ENCODE measurements at regions not wholly inside any gene's neighbourhood (a gene's known extent, or its start where the extent isn't known, plus 50 kb on each side); places are given as distances from the start of the nearest gene placed in this dataset.

- Histone ChIP-seq H3K9me2 (ENCODE audit: insufficient read depth, low read length) (no peaks in the 10 kb centered on the region), H2AFZ (ENCODE audit: low read length) (no peak overlapping the region), H3K27ac (ENCODE audit: low read depth, low read length, poor library complexity, severe bottlenecking) (no peak overlapping the region), H3K9me3 (ENCODE audit: low read length) (no peaks in the 10 kb centered on the region), H3K79me2 (ENCODE audit: insufficient read depth, low read depth, low read length) (no peaks in the 10 kb centered on the region), H3K4me3 (ENCODE audit: low read depth, low read length, poor library complexity, severe bottlenecking) (no peak overlapping the region), H4K20me1 (ENCODE audit: insufficient read depth, low read length) (no peaks in the 10 kb centered on the region), H3K4me2 (ENCODE audit: low read length) (no peak overlapping the region), H3K36me3 (ENCODE audit: insufficient read depth, low read length) (no peaks in the 10 kb centered on the region), H3K4me1 (ENCODE audit: insufficient read depth, low read length, poor library complexity, severe bottlenecking) (peaks cover 3% of the 10 kb centered on the region)
- intact Hi-C loops (cut with micrococcal nuclease; ENCODE audit: unreplicated experiment): no loop called here
- no TSS peak for BruUV-seq (replicated peaks)
- no peak for DNase-seq (ENCODE audit: low spot score)
- ChIA-PET CTCF (ENCODE audit: unreplicated experiment) (no interaction called here), POLR2A (interaction anchor here (0.7 to 1.4 kb wide), 2 partner anchors 12 to 461 kb away, joined by 4 read pairs; no protein-coding TSS in a partner anchor)
- TF ChIP-seq EZH2phosphoT487 (IDR thresholded peaks at IDR 0.05; ENCODE audit: borderline replicate concordance, low read depth, low read length) (no peak), CTCF (conservative IDR thresholded peaks at IDR 0.05; ENCODE audit: low read length) (no peak)
Observed at GRCh38 chr15:38620098-38620497, 55.5 kb upstream of the RASGRP1 start.

- CTCF ChIA-PET (ENCODE audit: unreplicated experiment): no interaction called here
- TF ChIP-seq CTCF (conservative IDR thresholded peaks at IDR 0.05; ENCODE audit: low read length) (no peak), EZH2phosphoT487 (IDR thresholded peaks at IDR 0.05; ENCODE audit: borderline replicate concordance, low read depth, low read length) (no peak)
- no TSS peak for BruUV-seq (replicated peaks)
- H3K27ac ChIP-seq (ENCODE audit: low read depth, low read length, poor library complexity, severe bottlenecking): no peak overlapping the region
- H3K36me3 ChIP-seq (ENCODE audit: insufficient read depth, low read length): no peaks in the 10 kb centered on the region
- H4K20me1 ChIP-seq (ENCODE audit: insufficient read depth, low read length): no peaks in the 10 kb centered on the region
- H3K79me2 ChIP-seq (ENCODE audit: insufficient read depth, low read depth, low read length): no peaks in the 10 kb centered on the region
- H3K9me2 ChIP-seq (ENCODE audit: insufficient read depth, low read length): no peaks in the 10 kb centered on the region
- POLR2A ChIA-PET: interaction anchor here (0.7 to 0.9 kb wide), 3 partner anchors 9 to 462 kb away, joined by 3 to 4 read pairs (median 3); no protein-coding TSS in a partner anchor
- peak overlapping the region; percentile 9; the same call in 1 of the 2 replicates for H2AFZ ChIP-seq (ENCODE audit: low read length)
- DNase-seq (ENCODE audit: low spot score): no peak
- intact Hi-C loops (cut with micrococcal nuclease; ENCODE audit: unreplicated experiment): no loop called here
- H3K9me3 ChIP-seq (ENCODE audit: low read length): no peaks in the 10 kb centered on the region
- no peak overlapping the region for H3K4me3 ChIP-seq (ENCODE audit: low read depth, low read length, poor library complexity, severe bottlenecking)
- peaks cover 3% of the 10 kb centered on the region for H3K4me1 ChIP-seq (ENCODE audit: insufficient read depth, low read length, poor library complexity, severe bottlenecking)
- no peak overlapping the region for H3K4me2 ChIP-seq (ENCODE audit: low read length)
Observed at GRCh38 chr15:38620851-38621594, 56.4 kb upstream of the RASGRP1 start.

- no peaks in the 10 kb centered on the region for H3K9me3 ChIP-seq (ENCODE audit: low read length)
- ChIA-PET CTCF (ENCODE audit: unreplicated experiment) (no interaction called here), POLR2A (no interaction called here)
- TF ChIP-seq EZH2phosphoT487 (IDR thresholded peaks at IDR 0.05; ENCODE audit: borderline replicate concordance, low read depth, low read length): no peak
- TF ChIP-seq CTCF (conservative IDR thresholded peaks at IDR 0.05; ENCODE audit: low read length): no peak
- no peaks in the 10 kb centered on the region for H4K20me1 ChIP-seq (ENCODE audit: insufficient read depth, low read length)
- peaks cover 3% of the 10 kb centered on the region for H3K4me1 ChIP-seq (ENCODE audit: insufficient read depth, low read length, poor library complexity, severe bottlenecking)
- no peak overlapping the region for H3K27ac ChIP-seq (ENCODE audit: low read depth, low read length, poor library complexity, severe bottlenecking)
- DNase-seq (ENCODE audit: low spot score): no peak
- H3K79me2 ChIP-seq (ENCODE audit: insufficient read depth, low read depth, low read length): no peaks in the 10 kb centered on the region
- H3K9me2 ChIP-seq (ENCODE audit: insufficient read depth, low read length): no peaks in the 10 kb centered on the region
- no peak overlapping the region for H3K4me2 ChIP-seq (ENCODE audit: low read length)
- no TSS peak for BruUV-seq (replicated peaks)
- no peak overlapping the region for H3K4me3 ChIP-seq (ENCODE audit: low read depth, low read length, poor library complexity, severe bottlenecking)
- intact Hi-C loops (cut with micrococcal nuclease; ENCODE audit: unreplicated experiment): no loop called here
- H3K36me3 ChIP-seq (ENCODE audit: insufficient read depth, low read length): no peaks in the 10 kb centered on the region
- H2AFZ ChIP-seq (ENCODE audit: low read length): no peak overlapping the region
Observed at GRCh38 chr15:38622304-38622703, 57.7 kb upstream of the RASGRP1 start.

All from OCI-LY7 (cell line).